ENCODE measurements at regions not wholly inside any gene's neighbourhood (a gene's known extent, or its start where the extent isn't known, plus 50 kb on each side); places are given as distances from the start of the nearest gene placed in this dataset.

- TF ChIP-seq EZH2 (IDR thresholded peaks at IDR 0.05): no peak
- no peak for TF ChIP-seq POLR2AphosphoS5 (IDR thresholded peaks at IDR 0.05; ENCODE audit: borderline replicate concordance, low read depth, low read length)
Measured at GRCh38 chr1:219773110-219773509, 155.2 kb downstream of the SLC30A10 start.
